ENCODE measurements at regions not wholly inside any gene's neighbourhood (a gene's known extent, or its start where the extent isn't known, plus 50 kb on each side); places are given as distances from the start of the nearest gene placed in this dataset.

DNA sequence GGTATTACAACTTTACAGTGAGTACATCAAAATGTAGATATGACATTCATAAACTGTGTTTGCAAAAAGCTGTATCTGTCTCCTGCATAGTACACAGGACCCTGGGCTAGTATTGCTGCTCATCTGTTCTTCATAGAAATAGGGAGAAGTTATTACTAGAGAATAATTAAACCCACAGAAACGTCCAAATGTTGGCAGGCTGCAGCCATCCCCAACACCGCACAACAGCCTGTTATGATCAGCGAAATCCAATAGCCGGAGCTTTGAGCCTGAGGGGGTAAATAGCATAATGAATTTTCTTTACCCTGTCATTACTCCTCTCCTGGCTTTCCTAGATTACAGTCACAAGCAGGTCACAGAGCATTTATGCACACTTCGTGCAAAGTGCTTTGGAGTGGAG lies 178.0 kb downstream of the DACT1 start:
- TF ChIP-seq, protein P1, sequence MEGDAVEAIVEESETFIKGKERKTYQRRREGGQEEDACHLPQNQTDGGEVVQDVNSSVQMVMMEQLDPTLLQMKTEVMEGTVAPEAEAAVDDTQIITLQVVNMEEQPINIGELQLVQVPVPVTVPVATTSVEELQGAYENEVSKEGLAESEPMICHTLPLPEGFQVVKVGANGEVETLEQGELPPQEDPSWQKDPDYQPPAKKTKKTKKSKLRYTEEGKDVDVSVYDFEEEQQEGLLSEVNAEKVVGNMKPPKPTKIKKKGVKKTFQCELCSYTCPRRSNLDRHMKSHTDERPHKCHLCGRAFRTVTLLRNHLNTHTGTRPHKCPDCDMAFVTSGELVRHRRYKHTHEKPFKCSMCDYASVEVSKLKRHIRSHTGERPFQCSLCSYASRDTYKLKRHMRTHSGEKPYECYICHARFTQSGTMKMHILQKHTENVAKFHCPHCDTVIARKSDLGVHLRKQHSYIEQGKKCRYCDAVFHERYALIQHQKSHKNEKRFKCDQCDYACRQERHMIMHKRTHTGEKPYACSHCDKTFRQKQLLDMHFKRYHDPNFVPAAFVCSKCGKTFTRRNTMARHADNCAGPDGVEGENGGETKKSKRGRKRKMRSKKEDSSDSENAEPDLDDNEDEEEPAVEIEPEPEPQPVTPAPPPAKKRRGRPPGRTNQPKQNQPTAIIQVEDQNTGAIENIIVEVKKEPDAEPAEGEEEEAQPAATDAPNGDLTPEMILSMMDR (IDR thresholded peaks at IDR 0.05; ENCODE audit: poor library complexity, severe bottlenecking): no peak
- no peak for TF ChIP-seq TAF1 (IDR thresholded peaks at IDR 0.05; ENCODE audit: low read depth)
- no peak for TF ChIP-seq EZH2 (IDR thresholded peaks at IDR 0.05; ENCODE audit: borderline replicate concordance, insufficient read depth, low read length, poor library complexity, severe bottlenecking)
- TF ChIP-seq EP300 (conservative IDR thresholded peaks at IDR 0.05; ENCODE audit: poor library complexity, severe bottlenecking): no peak
- no peak for TF ChIP-seq MXI1 (conservative IDR thresholded peaks at IDR 0.05; ENCODE audit: poor library complexity, severe bottlenecking)
- TF ChIP-seq RAD21 (conservative IDR thresholded peaks at IDR 0.05): no peak
- TF ChIP-seq, protein P2, sequence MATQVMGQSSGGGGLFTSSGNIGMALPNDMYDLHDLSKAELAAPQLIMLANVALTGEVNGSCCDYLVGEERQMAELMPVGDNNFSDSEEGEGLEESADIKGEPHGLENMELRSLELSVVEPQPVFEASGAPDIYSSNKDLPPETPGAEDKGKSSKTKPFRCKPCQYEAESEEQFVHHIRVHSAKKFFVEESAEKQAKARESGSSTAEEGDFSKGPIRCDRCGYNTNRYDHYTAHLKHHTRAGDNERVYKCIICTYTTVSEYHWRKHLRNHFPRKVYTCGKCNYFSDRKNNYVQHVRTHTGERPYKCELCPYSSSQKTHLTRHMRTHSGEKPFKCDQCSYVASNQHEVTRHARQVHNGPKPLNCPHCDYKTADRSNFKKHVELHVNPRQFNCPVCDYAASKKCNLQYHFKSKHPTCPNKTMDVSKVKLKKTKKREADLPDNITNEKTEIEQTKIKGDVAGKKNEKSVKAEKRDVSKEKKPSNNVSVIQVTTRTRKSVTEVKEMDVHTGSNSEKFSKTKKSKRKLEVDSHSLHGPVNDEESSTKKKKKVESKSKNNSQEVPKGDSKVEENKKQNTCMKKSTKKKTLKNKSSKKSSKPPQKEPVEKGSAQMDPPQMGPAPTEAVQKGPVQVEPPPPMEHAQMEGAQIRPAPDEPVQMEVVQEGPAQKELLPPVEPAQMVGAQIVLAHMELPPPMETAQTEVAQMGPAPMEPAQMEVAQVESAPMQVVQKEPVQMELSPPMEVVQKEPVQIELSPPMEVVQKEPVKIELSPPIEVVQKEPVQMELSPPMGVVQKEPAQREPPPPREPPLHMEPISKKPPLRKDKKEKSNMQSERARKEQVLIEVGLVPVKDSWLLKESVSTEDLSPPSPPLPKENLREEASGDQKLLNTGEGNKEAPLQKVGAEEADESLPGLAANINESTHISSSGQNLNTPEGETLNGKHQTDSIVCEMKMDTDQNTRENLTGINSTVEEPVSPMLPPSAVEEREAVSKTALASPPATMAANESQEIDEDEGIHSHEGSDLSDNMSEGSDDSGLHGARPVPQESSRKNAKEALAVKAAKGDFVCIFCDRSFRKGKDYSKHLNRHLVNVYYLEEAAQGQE (IDR thresholded peaks at IDR 0.05; ENCODE audit: borderline replicate concordance): no peak
- TF ChIP-seq POLR2AphosphoS5 (IDR thresholded peaks at IDR 0.05): peak; percentile 48
- TF ChIP-seq SMC3 (conservative IDR thresholded peaks at IDR 0.05; ENCODE audit: poor library complexity): no peak
